ENCODE measurements at regions not wholly inside any gene's neighbourhood (a gene's known extent, or its start where the extent isn't known, plus 50 kb on each side); places are given as distances from the start of the nearest gene placed in this dataset.

GRCh38 chr19:28968721-28969120 is 244.2 kb downstream of the UQCRFS1 start:
- Histone ChIP-seq H3K4me3 (ENCODE audit: low read length) (no peak overlapping the region), H3K4me1 (ENCODE audit: control insufficient read depth, insufficient read depth, low read length) (peaks cover 26% of the 10 kb centered on the region), H3K9me3 (replicated peaks; ENCODE audit: low read length) (no peaks in the 10 kb centered on the region), H3K9ac (ENCODE audit: low read depth, low read length) (no peak overlapping the region), H3K27me3 (ENCODE audit: control insufficient read depth, insufficient read depth, low read length) (no peaks in the 10 kb centered on the region), H3K36me3 (ENCODE audit: insufficient read depth, low read length) (no peaks in the 10 kb centered on the region), H3K4me2 (ENCODE audit: low read length) (no peak overlapping the region)

- Histone ChIP-seq H3K4me2 (ENCODE audit: low read length) (no peak overlapping the region), H3K4me3 (ENCODE audit: low read length) (peak overlapping the region; percentile 22), H3K36me3 (ENCODE audit: insufficient read depth, low read length) (no peaks in the 10 kb centered on the region), H3K9ac (ENCODE audit: low read depth, low read length) (no peak overlapping the region), H3K4me1 (ENCODE audit: control insufficient read depth, insufficient read depth, low read length) (peaks cover 38% of the 10 kb centered on the region), H3K9me3 (replicated peaks; ENCODE audit: low read length) (no peaks in the 10 kb centered on the region), H3K27me3 (ENCODE audit: control insufficient read depth, insufficient read depth, low read length) (no peaks in the 10 kb centered on the region)
Observed at GRCh38 chr19:28966737-28967399, 246.1 kb downstream of the UQCRFS1 start.

GRCh38 chr19:28964500-28964899 is 248.5 kb downstream of the UQCRFS1 start:
- H3K4me1 ChIP-seq (ENCODE audit: control insufficient read depth, insufficient read depth, low read length): peaks cover 57% of the 10 kb centered on the region
- H3K27me3 ChIP-seq (ENCODE audit: control insufficient read depth, insufficient read depth, low read length): no peaks in the 10 kb centered on the region
- H3K9me3 ChIP-seq (replicated peaks; ENCODE audit: low read length): no peaks in the 10 kb centered on the region
- H3K9ac ChIP-seq (ENCODE audit: low read depth, low read length): no peak overlapping the region
- H3K4me2 ChIP-seq (ENCODE audit: low read length): no peak overlapping the region
- no peaks in the 10 kb centered on the region for H3K36me3 ChIP-seq (ENCODE audit: insufficient read depth, low read length)
- H3K4me3 ChIP-seq (ENCODE audit: low read length): no peak overlapping the region

- H3K9me3 ChIP-seq (replicated peaks; ENCODE audit: low read length): no peaks in the 10 kb centered on the region
- no peak overlapping the region for H3K9ac ChIP-seq (ENCODE audit: low read depth, low read length)
- no peaks in the 10 kb centered on the region for H3K27me3 ChIP-seq (ENCODE audit: control insufficient read depth, insufficient read depth, low read length)
- H3K4me1 ChIP-seq (ENCODE audit: control insufficient read depth, insufficient read depth, low read length): peaks cover 57% of the 10 kb centered on the region
- H3K4me2 ChIP-seq (ENCODE audit: low read length): no peak overlapping the region
- H3K4me3 ChIP-seq (ENCODE audit: low read length): no peak overlapping the region
- H3K36me3 ChIP-seq (ENCODE audit: insufficient read depth, low read length): no peaks in the 10 kb centered on the region
Observed at GRCh38 chr19:28963486-28964250, 249.3 kb downstream of the UQCRFS1 start.

- Histone ChIP-seq H3K9ac (ENCODE audit: low read depth, low read length) (peak overlapping the region; percentile 83), H3K4me3 (ENCODE audit: low read length) (no peak overlapping the region), H3K9me3 (replicated peaks; ENCODE audit: low read length) (no peaks in the 10 kb centered on the region), H3K27me3 (ENCODE audit: control insufficient read depth, insufficient read depth, low read length) (no peaks in the 10 kb centered on the region), H3K4me2 (ENCODE audit: low read length) (peak overlapping the region; percentile 58), H3K4me1 (ENCODE audit: control insufficient read depth, insufficient read depth, low read length) (peaks cover 48% of the 10 kb centered on the region), H3K36me3 (ENCODE audit: insufficient read depth, low read length) (no peaks in the 10 kb centered on the region)
Observed at GRCh38 chr19:28961772-28962500, 251.0 kb downstream of the UQCRFS1 start.

- peak overlapping the region; percentile 3 for H3K4me3 ChIP-seq (ENCODE audit: low read length)
- H3K36me3 ChIP-seq (ENCODE audit: insufficient read depth, low read length): no peaks in the 10 kb centered on the region
- H3K9ac ChIP-seq (ENCODE audit: low read depth, low read length): peak overlapping the region; percentile 83
- H3K9me3 ChIP-seq (replicated peaks; ENCODE audit: low read length): no peaks in the 10 kb centered on the region
- H3K4me2 ChIP-seq (ENCODE audit: low read length): peak overlapping the region; percentile 58
- peaks cover 40% of the 10 kb centered on the region for H3K4me1 ChIP-seq (ENCODE audit: control insufficient read depth, insufficient read depth, low read length)
- no peaks in the 10 kb centered on the region for H3K27me3 ChIP-seq (ENCODE audit: control insufficient read depth, insufficient read depth, low read length)
Observed at GRCh38 chr19:28960986-28961705, 251.8 kb downstream of the UQCRFS1 start.

GRCh38 chr19:28960586-28960985 is 252.4 kb downstream of the UQCRFS1 start:
- Histone ChIP-seq H3K4me1 (ENCODE audit: control insufficient read depth, insufficient read depth, low read length) (peaks cover 35% of the 10 kb centered on the region), H3K9me3 (replicated peaks; ENCODE audit: low read length) (no peaks in the 10 kb centered on the region), H3K4me2 (ENCODE audit: low read length) (peak overlapping the region; percentile 58), H3K36me3 (ENCODE audit: insufficient read depth, low read length) (no peaks in the 10 kb centered on the region), H3K4me3 (ENCODE audit: low read length) (no peak overlapping the region), H3K9ac (ENCODE audit: low read depth, low read length) (peak overlapping the region; percentile 83), H3K27me3 (ENCODE audit: control insufficient read depth, insufficient read depth, low read length) (no peaks in the 10 kb centered on the region)

GRCh38 chr19:28956961-28957360 is 256.0 kb downstream of the UQCRFS1 start:
- H3K4me2 ChIP-seq (ENCODE audit: low read length): no peak overlapping the region
- H3K36me3 ChIP-seq (ENCODE audit: insufficient read depth, low read length): no peaks in the 10 kb centered on the region
- H3K9ac ChIP-seq (ENCODE audit: low read depth, low read length): no peak overlapping the region
- H3K27me3 ChIP-seq (ENCODE audit: control insufficient read depth, insufficient read depth, low read length): no peaks in the 10 kb centered on the region
- no peaks in the 10 kb centered on the region for H3K9me3 ChIP-seq (replicated peaks; ENCODE audit: low read length)
- no peak overlapping the region for H3K4me3 ChIP-seq (ENCODE audit: low read length)
- H3K4me1 ChIP-seq (ENCODE audit: control insufficient read depth, insufficient read depth, low read length): peaks cover 20% of the 10 kb centered on the region

- no peaks in the 10 kb centered on the region for H3K27me3 ChIP-seq (ENCODE audit: control insufficient read depth, insufficient read depth, low read length)
- H3K36me3 ChIP-seq (ENCODE audit: insufficient read depth, low read length): no peaks in the 10 kb centered on the region
- H3K9ac ChIP-seq (ENCODE audit: low read depth, low read length): no peak overlapping the region
- peaks cover 17% of the 10 kb centered on the region for H3K4me1 ChIP-seq (ENCODE audit: control insufficient read depth, insufficient read depth, low read length)
- no peak overlapping the region for H3K4me3 ChIP-seq (ENCODE audit: low read length)
- no peaks in the 10 kb centered on the region for H3K9me3 ChIP-seq (replicated peaks; ENCODE audit: low read length)
- H3K4me2 ChIP-seq (ENCODE audit: low read length): no peak overlapping the region
Observed at GRCh38 chr19:28956421-28956820, 256.5 kb downstream of the UQCRFS1 start.

GRCh38 chr19:28949535-28949934 is 263.4 kb downstream of the UQCRFS1 start:
- Histone ChIP-seq H3K36me3 (ENCODE audit: insufficient read depth, low read length) (no peaks in the 10 kb centered on the region), H3K27me3 (ENCODE audit: control insufficient read depth, insufficient read depth, low read length) (no peaks in the 10 kb centered on the region), H3K4me2 (ENCODE audit: low read length) (no peak overlapping the region), H3K9ac (ENCODE audit: low read depth, low read length) (no peak overlapping the region), H3K9me3 (replicated peaks; ENCODE audit: low read length) (no peaks in the 10 kb centered on the region), H3K4me3 (ENCODE audit: low read length) (no peak overlapping the region), H3K4me1 (ENCODE audit: control insufficient read depth, insufficient read depth, low read length) (no peaks in the 10 kb centered on the region)

- no peaks in the 10 kb centered on the region for H3K27me3 ChIP-seq (ENCODE audit: control insufficient read depth, insufficient read depth, low read length)
- no peak overlapping the region for H3K4me2 ChIP-seq (ENCODE audit: low read length)
- H3K4me3 ChIP-seq (ENCODE audit: low read length): no peak overlapping the region
- no peaks in the 10 kb centered on the region for H3K4me1 ChIP-seq (ENCODE audit: control insufficient read depth, insufficient read depth, low read length)
- no peaks in the 10 kb centered on the region for H3K9me3 ChIP-seq (replicated peaks; ENCODE audit: low read length)
- no peak overlapping the region for H3K9ac ChIP-seq (ENCODE audit: low read depth, low read length)
- H3K36me3 ChIP-seq (ENCODE audit: insufficient read depth, low read length): no peaks in the 10 kb centered on the region
Observed at GRCh38 chr19:28949027-28949426, 263.9 kb downstream of the UQCRFS1 start.
